Left ventricle myocardium inferior (tissue), 1 donor: ENCODE measurements at regions not wholly inside any gene's neighbourhood (a gene's known extent, or its start where the extent isn't known, plus 50 kb on each side); places are given as distances from the start of the nearest gene placed in this dataset.
"Not testable (repeated sequence)": the region's sequence is repeated elsewhere in the genome, so short reads cannot be mapped to it uniquely, and the experiment has no call there.

Experiments
- DNase-seq: peaks from one replicate; pipeline ENCODE4 v3.0.0-alpha.2; 2020
- H3K27ac ChIP-seq: fragments of 200-600 bp; replicated peaks from 2 replicates; pipeline ENCODE4 v1.8.0; 2021
- H3K27me3 ChIP-seq: fragments of 200-600 bp; 2 replicates; pipeline ENCODE4 v1.8.0; 2021; ENCODE audit warnings: low read depth
- H3K36me3 ChIP-seq: fragments of 200-600 bp; 2 replicates; pipeline ENCODE4 v1.8.0; 2021
- H3K4me1 ChIP-seq: fragments of 200-600 bp; 2 replicates; pipeline ENCODE4 v1.8.0; 2021
- H3K4me3 ChIP-seq: fragments of 200-600 bp; 2 replicates; pipeline ENCODE4 v1.8.0; 2021; ENCODE audit warnings: mild to moderate bottlenecking, moderate library complexity
- H3K9me3 ChIP-seq: fragments of 200-600 bp; replicated peaks from 2 replicates; pipeline ENCODE4 v1.8.0; 2021
- CTCF ChIP-seq: fragments of 200-600 bp; IDR thresholded peaks from 2 replicates; pipeline ENCODE4 v1.8.0; 2021; ENCODE audit warnings: antibody characterized with exemption, mild to moderate bottlenecking, borderline replicate concordance
- intact Hi-C: fragments of 100-400 bp; cut with micrococcal nuclease; formaldehyde crosslinking; loops from one replicate; pipeline ENCODE4 v1.11.0; 2022
- donor health status: DM: no; HTN: yes; CAD: no; lungs with severe emphysema.

- intact Hi-C loops, result no loop called here
- Histone ChIP-seq H3K4me3 (no peak overlapping the region), H3K36me3 (no peaks in the 10 kb centered on the region), H3K27me3 (no peaks in the 10 kb centered on the region), H3K27ac (no peak overlapping the region), H3K9me3 (no peaks in the 10 kb centered on the region), H3K4me1 (no peaks in the 10 kb centered on the region)
- no peak for DNase-seq
- no peak for TF ChIP-seq CTCF
Observed at GRCh38 chr18:41870817-41871216, 84.2 kb upstream of the PIK3C3 start.

- TF ChIP-seq CTCF, result no peak
- intact Hi-C loops, result no loop called here
Observed at GRCh38 chr18:41870191-41870590, 84.8 kb upstream of the PIK3C3 start.

GRCh38 chr18:41865796-41866195 is 89.2 kb upstream of the PIK3C3 start:
- H3K36me3 ChIP-seq, H3K27ac ChIP-seq, H3K27me3 ChIP-seq, H3K9me3 ChIP-seq, DNase-seq, intact Hi-C loops, H3K4me3 ChIP-seq, H3K4me1 ChIP-seq: not testable (repeated sequence)

More at GRCh38 chr18:41870191-41870590, 84.8 kb upstream of the PIK3C3 start:
- Histone ChIP-seq H3K4me3 (no peak overlapping the region), H3K9me3 (no peaks in the 10 kb centered on the region), H3K36me3 (no peaks in the 10 kb centered on the region), H3K4me1 (no peaks in the 10 kb centered on the region), H3K27ac (no peak overlapping the region), H3K27me3 (no peaks in the 10 kb centered on the region)
- no peak for DNase-seq

- H3K36me3 ChIP-seq, result no peaks in the 10 kb centered on the region
- peaks cover 3% of the 10 kb centered on the region for H3K27me3 ChIP-seq
- no peak overlapping the region for H3K4me3 ChIP-seq
- H3K4me1 ChIP-seq, result no peaks in the 10 kb centered on the region
- DNase-seq, result no peak
- intact Hi-C loops, result no loop called here
- TF ChIP-seq CTCF, result no peak
- no peak overlapping the region for H3K27ac ChIP-seq
- no peaks in the 10 kb centered on the region for H3K9me3 ChIP-seq
Observed at GRCh38 chr18:41864216-41864615, 90.8 kb upstream of the PIK3C3 start.

GRCh38 chr18:41862921-41863320 is 92.1 kb upstream of the PIK3C3 start:
- H3K4me1 ChIP-seq, result no peaks in the 10 kb centered on the region
- H3K36me3 ChIP-seq, result no peaks in the 10 kb centered on the region
- TF ChIP-seq CTCF, result no peak
- peaks cover 3% of the 10 kb centered on the region for H3K27me3 ChIP-seq
- no peaks in the 10 kb centered on the region for H3K9me3 ChIP-seq
- no peak overlapping the region for H3K27ac ChIP-seq
- DNase-seq, result no peak
- no peak overlapping the region for H3K4me3 ChIP-seq
- intact Hi-C loops, result no loop called here

GRCh38 chr18:41860987-41861386 is 94.0 kb upstream of the PIK3C3 start:
- intact Hi-C loops, result no loop called here

More at GRCh38 chr18:41860987-41861386, 94.0 kb upstream of the PIK3C3 start:
- TF ChIP-seq CTCF, result no peak
- no peak overlapping the region for H3K27ac ChIP-seq
- no peak for DNase-seq
- peaks cover 3% of the 10 kb centered on the region for H3K27me3 ChIP-seq
- no peaks in the 10 kb centered on the region for H3K36me3 ChIP-seq
- no peaks in the 10 kb centered on the region for H3K4me1 ChIP-seq
- no peaks in the 10 kb centered on the region for H3K9me3 ChIP-seq
- H3K4me3 ChIP-seq, result no peak overlapping the region
